Stomach (tissue), 4 donors: ENCODE measurements at regions not wholly inside any gene's neighbourhood (a gene's known extent, or its start where the extent isn't known, plus 50 kb on each side); places are given as distances from the start of the nearest gene placed in this dataset.

Experiments used
- POLR2A ChIP-seq, 4 donors: fragments of 450-650 bp; IDR thresholded peaks; one replicate each; pipeline ENCODE4 v1.6.1; 2016; ENCODE audit warnings: antibody characterized with exemption in 4 of 4, control low read depth in 2 of 4, mild to moderate bottlenecking in 1 of 4, moderate library complexity in 1 of 4
- TF ChIP-seq, protein P1 (sequence below), 7 experiments: fragments of 450-650 bp in 4 of 7; fragments of 200-600 bp in 3 of 7; sonication (generic) in 3 of 7; IDR thresholded peaks; one replicate each; pipeline ENCODE4 v1.5.1; 2016 to 2019; ENCODE audit warnings: antibody characterized with exemption in 7 of 7, control low read depth in 2 of 7, mild to moderate bottlenecking in 1 of 7

DNA sequence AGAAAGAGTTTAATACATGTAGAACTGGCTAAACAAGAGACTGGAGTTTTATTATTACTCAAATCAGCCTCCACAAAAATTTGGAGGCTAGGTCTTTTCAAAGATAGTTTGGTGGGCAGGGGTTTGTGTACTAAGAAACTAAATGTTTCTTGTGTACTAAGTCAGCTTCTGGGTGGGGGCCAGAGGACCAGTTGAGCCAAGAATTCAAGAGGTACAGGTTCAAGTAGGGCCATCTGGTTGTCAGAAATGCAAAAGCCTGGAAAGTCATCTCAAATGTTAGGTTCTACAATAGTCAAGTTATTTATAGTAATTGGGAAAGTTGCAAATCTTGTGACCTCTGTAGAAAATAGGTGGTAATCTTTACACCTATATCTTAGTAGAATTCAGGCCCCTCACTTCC, 51.7 kb downstream of the CEP43 start:
- TF ChIP-seq, protein P1, sequence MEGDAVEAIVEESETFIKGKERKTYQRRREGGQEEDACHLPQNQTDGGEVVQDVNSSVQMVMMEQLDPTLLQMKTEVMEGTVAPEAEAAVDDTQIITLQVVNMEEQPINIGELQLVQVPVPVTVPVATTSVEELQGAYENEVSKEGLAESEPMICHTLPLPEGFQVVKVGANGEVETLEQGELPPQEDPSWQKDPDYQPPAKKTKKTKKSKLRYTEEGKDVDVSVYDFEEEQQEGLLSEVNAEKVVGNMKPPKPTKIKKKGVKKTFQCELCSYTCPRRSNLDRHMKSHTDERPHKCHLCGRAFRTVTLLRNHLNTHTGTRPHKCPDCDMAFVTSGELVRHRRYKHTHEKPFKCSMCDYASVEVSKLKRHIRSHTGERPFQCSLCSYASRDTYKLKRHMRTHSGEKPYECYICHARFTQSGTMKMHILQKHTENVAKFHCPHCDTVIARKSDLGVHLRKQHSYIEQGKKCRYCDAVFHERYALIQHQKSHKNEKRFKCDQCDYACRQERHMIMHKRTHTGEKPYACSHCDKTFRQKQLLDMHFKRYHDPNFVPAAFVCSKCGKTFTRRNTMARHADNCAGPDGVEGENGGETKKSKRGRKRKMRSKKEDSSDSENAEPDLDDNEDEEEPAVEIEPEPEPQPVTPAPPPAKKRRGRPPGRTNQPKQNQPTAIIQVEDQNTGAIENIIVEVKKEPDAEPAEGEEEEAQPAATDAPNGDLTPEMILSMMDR (IDR thresholded peaks at IDR 0.05) = no peak
- TF ChIP-seq POLR2A (IDR thresholded peaks at IDR 0.05) = no peak
